Right lobe of liver (tissue), 6 donors: ENCODE measurements at regions not wholly inside any gene's neighbourhood (a gene's known extent, or its start where the extent isn't known, plus 50 kb on each side); places are given as distances from the start of the nearest gene placed in this dataset.

ENCODE experiments used
- ATAC-seq, 4 donors: fragments of 200-7000 bp; cut with Tn5 transposase; one replicate each; pipeline ENCODE4 v1.9.1; 2020; ENCODE audit warnings: mild to moderate bottlenecking in 4 of 4, moderate library complexity in 4 of 4
- DNase-seq, 3 donors: peaks; one replicate each; pipeline ENCODE4 v3.0.0-alpha.2; 2020
- H3K27ac ChIP-seq, 3 donors: fragments of 200-600 bp; one replicate each; pipeline ENCODE4 v1.8.0; 2022
- H3K27me3 ChIP-seq, 2 donors: fragments of 200-600 bp; one replicate each; pipeline ENCODE4 v1.8.0; 2022
- H3K36me3 ChIP-seq, 4 donors: fragments of 200-600 bp; sonication (generic) in 1 of 4; one replicate each; pipeline versions ENCODE4 v1.5.1 to v1.8.0; 2017 to 2022; ENCODE audit warnings: control low read depth in 1 of 4
- H3K4me1 ChIP-seq, 4 donors: fragments of 200-600 bp; sonication (generic) in 1 of 4; one replicate each; pipeline versions ENCODE4 v1.5.1 to v1.8.0; 2017 to 2022; ENCODE audit warnings: control low read depth in 1 of 4
- H3K4me3 ChIP-seq, 3 donors: fragments of 200-600 bp; one replicate each; pipeline ENCODE4 v1.8.0; 2022
- H3K9me3 ChIP-seq, 4 donors: fragments of 200-600 bp; sonication (generic) in 1 of 4; one replicate each; pipeline versions ENCODE4 v1.5.1 to v1.8.0; 2017 to 2022; ENCODE audit warnings: control low read depth in 1 of 4
- POLR2A ChIP-seq: fragments of 450-650 bp; IDR thresholded peaks from one replicate; pipeline ENCODE4 v1.6.1; 2017; ENCODE audit warnings: antibody characterized with exemption, mild to moderate bottlenecking
- WGBS: methylation state at CpG from one replicate; pipeline ENCODE4 v1.1.6; 2018; ENCODE audit warnings: low coverage, low lambda C conversion rate; ENCODE audit not compliant: insufficient coverage; ENCODE audit errors: missing lambda C conversion rate; 5-methylcytosine and 5-hydroxymethylcytosine counted together
- intact Hi-C, 2 donors: fragments of 100-400 bp; cut with DNase I; formaldehyde crosslinking; loops; one replicate each; pipeline versions ENCODE4 v1.11.2 to v1.14.1; 2022
- TF ChIP-seq, protein P1 (sequence below), 4 donors: fragments of 200-600 bp in 3 of 4; fragments of 450-650 bp in 1 of 4; IDR thresholded peaks; one replicate each; pipeline versions ENCODE4 v1.5.1 to v1.8.0; 2016 to 2022; ENCODE audit warnings: antibody characterized with exemption in 4 of 4, mild to moderate bottlenecking in 2 of 4
- donor health status: DM: no; HTN: yes; CAD: no.
- donor health status: DM: no; HTN: no; CAD: no.
- donor health status: DM: no; HTN: no; CAD: no.
- donor health status: DM: no; HTN: yes; CAD: no.
- donor health status: DM: no; HTN: yes; CAD: no.

DNA sequence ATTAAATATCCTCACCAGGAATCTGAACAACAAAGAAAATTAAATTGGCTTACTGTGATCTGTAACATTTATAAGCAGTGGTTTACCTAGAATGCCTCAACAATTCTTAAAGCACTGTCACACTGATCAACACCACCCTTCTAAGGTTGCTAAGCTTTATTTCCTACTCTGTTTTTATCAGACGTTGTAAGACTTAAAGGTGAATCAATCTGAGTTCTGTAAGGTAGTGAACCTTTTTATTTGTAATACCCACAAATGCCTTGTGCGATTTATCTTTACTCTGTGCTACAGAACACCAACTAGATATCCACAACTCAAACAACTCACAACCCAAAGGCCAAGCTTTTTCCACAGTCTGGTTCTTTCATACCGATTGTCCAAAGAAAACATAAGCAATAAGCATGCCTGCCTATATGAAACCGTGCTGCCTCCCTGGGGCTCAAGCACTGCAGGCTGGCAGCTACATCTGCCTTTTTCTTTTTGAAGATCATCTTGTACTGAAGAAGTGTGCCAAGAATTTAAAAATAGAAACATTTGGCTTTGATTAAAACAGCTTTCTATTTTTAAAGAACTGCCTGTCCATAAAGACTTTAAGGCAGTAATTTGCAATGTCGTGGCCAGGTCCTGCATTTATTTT lies 490.7 kb downstream of the NUP35 start:
- DNase-seq (no peak), ATAC-seq (no peak)
- Histone ChIP-seq H3K4me3 (no peak overlapping the region), H3K9me3 (no peaks in the 10 kb centered on the region), H3K4me1 (no peaks in the 10 kb centered on the region), H3K27ac (no peak overlapping the region), H3K36me3 (no peaks in the 10 kb centered on the region), H3K27me3 (no peaks in the 10 kb centered on the region)
- 36% methylated on average over 5 of the region's 5 CpGs for WGBS
- TF ChIP-seq, protein P1, sequence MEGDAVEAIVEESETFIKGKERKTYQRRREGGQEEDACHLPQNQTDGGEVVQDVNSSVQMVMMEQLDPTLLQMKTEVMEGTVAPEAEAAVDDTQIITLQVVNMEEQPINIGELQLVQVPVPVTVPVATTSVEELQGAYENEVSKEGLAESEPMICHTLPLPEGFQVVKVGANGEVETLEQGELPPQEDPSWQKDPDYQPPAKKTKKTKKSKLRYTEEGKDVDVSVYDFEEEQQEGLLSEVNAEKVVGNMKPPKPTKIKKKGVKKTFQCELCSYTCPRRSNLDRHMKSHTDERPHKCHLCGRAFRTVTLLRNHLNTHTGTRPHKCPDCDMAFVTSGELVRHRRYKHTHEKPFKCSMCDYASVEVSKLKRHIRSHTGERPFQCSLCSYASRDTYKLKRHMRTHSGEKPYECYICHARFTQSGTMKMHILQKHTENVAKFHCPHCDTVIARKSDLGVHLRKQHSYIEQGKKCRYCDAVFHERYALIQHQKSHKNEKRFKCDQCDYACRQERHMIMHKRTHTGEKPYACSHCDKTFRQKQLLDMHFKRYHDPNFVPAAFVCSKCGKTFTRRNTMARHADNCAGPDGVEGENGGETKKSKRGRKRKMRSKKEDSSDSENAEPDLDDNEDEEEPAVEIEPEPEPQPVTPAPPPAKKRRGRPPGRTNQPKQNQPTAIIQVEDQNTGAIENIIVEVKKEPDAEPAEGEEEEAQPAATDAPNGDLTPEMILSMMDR (IDR thresholded peaks at IDR 0.05) = no peak
- no peak for TF ChIP-seq POLR2A
- intact Hi-C loops = no loop called here

DNA sequence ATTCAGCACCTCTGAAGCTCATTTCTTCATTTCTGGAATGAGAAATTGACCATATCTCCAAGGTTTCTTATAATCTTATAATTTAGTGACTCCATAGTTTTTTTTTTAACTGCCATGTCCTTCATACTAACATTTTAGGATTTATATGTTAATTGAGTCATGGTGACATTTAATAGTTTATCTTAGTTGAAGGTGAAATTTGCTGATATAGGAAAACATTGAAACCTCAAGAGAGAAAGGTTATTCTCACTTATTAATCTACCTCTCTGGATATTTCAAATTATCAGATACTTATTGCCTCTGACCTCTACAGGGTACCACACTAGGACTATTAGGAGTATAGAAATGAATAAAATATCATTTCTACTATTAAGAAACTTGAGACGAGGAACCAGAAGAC lies 499.0 kb downstream of the NUP35 start:
- intact Hi-C loops = no loop called here
- no peak for TF ChIP-seq POLR2A
- TF ChIP-seq, protein P1 (IDR thresholded peaks at IDR 0.05) = no peak
- Histone ChIP-seq H3K4me3 (no peak overlapping the region), H3K4me1 (no peaks in the 10 kb centered on the region), H3K27me3 (no peaks in the 10 kb centered on the region), H3K9me3 (no peaks in the 10 kb centered on the region), H3K27ac (no peak overlapping the region), H3K36me3 (no peaks in the 10 kb centered on the region)
- ATAC-seq (no peak), DNase-seq (no peak)
- WGBS = 58% methylated on average over 1 of the region's 1 CpG

DNA sequence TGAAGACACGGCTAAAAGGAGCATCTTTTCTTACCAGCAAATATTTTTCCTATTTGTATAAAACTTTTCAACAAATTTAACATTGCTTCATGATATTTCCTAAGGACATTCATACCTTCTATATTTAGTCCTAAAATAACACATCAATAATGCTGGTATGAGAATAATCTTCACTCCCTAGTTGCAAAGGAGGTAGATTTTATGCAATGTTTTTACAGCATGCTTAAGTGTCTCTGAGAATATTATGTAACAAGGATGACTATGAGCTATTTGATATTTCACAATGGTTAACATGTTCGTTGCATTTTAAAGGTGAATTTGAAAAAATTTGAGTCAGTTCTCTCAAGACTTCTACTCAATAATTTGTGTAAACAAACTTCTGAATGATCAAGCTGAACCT lies 506.7 kb downstream of the NUP35 start:
- WGBS = 36% methylated on average over 2 of the region's 2 CpGs
- intact Hi-C loops = no loop called here
- H3K27ac ChIP-seq = no peak overlapping the region
- H3K27me3 ChIP-seq = no peaks in the 10 kb centered on the region
- no peaks in the 10 kb centered on the region for H3K9me3 ChIP-seq
- no peak for DNase-seq
- no peaks in the 10 kb centered on the region for H3K4me1 ChIP-seq
- TF ChIP-seq POLR2A = no peak
- TF ChIP-seq, protein P1 (IDR thresholded peaks at IDR 0.05) = no peak
- no peak for ATAC-seq
- no peaks in the 10 kb centered on the region for H3K36me3 ChIP-seq
- no peak overlapping the region for H3K4me3 ChIP-seq

DNA sequence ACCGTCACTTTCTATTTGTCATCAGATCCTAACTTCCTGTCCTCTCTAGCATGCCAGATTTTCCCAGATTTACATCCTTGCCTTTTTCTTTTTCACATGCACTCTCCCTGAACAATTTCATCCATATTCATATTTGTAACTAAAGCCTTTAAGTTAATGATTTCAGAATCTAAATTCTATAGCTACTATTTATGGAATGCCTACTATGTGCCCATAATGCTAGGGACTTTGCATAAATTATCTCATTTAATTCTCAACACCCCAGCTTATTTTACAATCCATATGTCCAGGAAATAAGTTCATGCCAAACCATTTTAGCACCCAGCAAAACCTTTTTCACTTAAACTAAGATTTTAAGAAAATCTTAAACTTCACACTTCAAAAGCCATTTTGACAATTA lies 531.9 kb downstream of the NUP35 start:
- no peak for TF ChIP-seq POLR2A
- TF ChIP-seq, protein P1 (IDR thresholded peaks at IDR 0.05) = no peak
- Histone ChIP-seq H3K36me3 (no peaks in the 10 kb centered on the region), H3K27ac (no peak overlapping the region), H3K9me3 (no peaks in the 10 kb centered on the region), H3K27me3 (no peaks in the 10 kb centered on the region), H3K4me1 (no peaks in the 10 kb centered on the region), H3K4me3 (no peak overlapping the region)
- ATAC-seq (no peak), DNase-seq (no peak)
- 20% methylated on average over 1 of the region's 1 CpG for WGBS
- intact Hi-C loops = no loop called here

DNA sequence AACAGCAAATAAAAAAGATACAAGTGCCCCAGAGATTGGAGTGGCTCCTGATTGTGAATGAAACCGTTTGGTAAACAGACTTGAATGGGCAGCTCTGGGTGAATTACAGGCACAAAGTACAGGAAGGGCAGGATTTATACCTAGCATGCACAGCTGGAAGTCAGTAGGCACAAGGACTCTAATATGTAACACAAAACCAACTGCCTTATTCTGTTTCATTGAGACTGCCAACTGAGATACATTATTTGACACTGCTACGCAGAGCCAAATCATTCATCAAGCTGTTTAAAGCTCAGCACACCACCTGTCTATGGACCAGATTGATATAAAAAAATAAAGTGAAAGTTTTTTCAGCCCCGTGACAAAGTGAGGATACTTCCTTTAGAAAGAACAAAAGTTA lies 541.2 kb downstream of the NUP35 start:
- H3K27me3 ChIP-seq = no peaks in the 10 kb centered on the region
- H3K4me1 ChIP-seq = no peaks in the 10 kb centered on the region
- DNase-seq = no peak
- no peaks in the 10 kb centered on the region for H3K9me3 ChIP-seq
- H3K36me3 ChIP-seq = no peaks in the 10 kb centered on the region
- WGBS = 40% methylated on average over 3 of the region's 3 CpGs
- intact Hi-C loops = no loop called here
- no peak overlapping the region for H3K27ac ChIP-seq
- no peak for ATAC-seq
- TF ChIP-seq POLR2A = no peak
- TF ChIP-seq, protein P1 (IDR thresholded peaks at IDR 0.05) = no peak
- no peak overlapping the region for H3K4me3 ChIP-seq
